Neural progenitor cell (in vitro differentiated cells): ENCODE measurements at regions not wholly inside any gene's neighbourhood (a gene's known extent, or its start where the extent isn't known, plus 50 kb on each side); places are given as distances from the start of the nearest gene placed in this dataset.

Experiments used
- DNase-seq: peaks from one replicate; pipeline ENCODE4 v3.0.0-alpha.2; 2016; ENCODE audit warnings: low spot score
- H2AFZ ChIP-seq: fragments of 200-600 bp; sonication (generic); replicated peaks from 2 replicates; pipeline ENCODE4 v1.6.1; 2016; ENCODE audit warnings: antibody characterized with exemption
- H3F3A ChIP-seq: fragments of 200-600 bp; sonication (generic); 2 replicates; pipeline ENCODE4 v1.6.1; 2016; ENCODE audit warnings: antibody characterized with exemption, low read depth
- H3K27ac ChIP-seq: fragments of 200-600 bp; sonication (generic); 2 replicates; pipeline ENCODE4 v1.5.1; 2016; ENCODE audit warnings: mild to moderate bottlenecking
- H3K27me3 ChIP-seq: fragments of 200-600 bp; sonication (generic); 2 replicates; pipeline ENCODE4 v1.6.1; 2016; ENCODE audit warnings: mild to moderate bottlenecking, moderate library complexity
- H3K36me3 ChIP-seq: fragments of 200-600 bp; sonication (generic); 2 replicates; pipeline ENCODE4 v1.5.1; 2016
- H3K4me1 ChIP-seq: fragments of 200-600 bp; sonication (generic); 2 replicates; pipeline ENCODE4 v1.6.1; 2016; ENCODE audit warnings: mixed run types
- H3K4me2 ChIP-seq: fragments of 200-600 bp; sonication (generic); 2 replicates; pipeline ENCODE4 v1.6.1; 2016
- H3K4me3 ChIP-seq: fragments of 200-600 bp; sonication (generic); 2 replicates; pipeline ENCODE4 v1.5.1; 2016
- H3K79me2 ChIP-seq: fragments of 200-600 bp; sonication (generic); 2 replicates; pipeline ENCODE4 v1.6.1; 2016; ENCODE audit warnings: low read depth
- H3K9ac ChIP-seq: fragments of 200-600 bp; sonication (generic); 2 replicates; pipeline ENCODE4 v1.6.1; 2016
- H3K9me3 ChIP-seq: fragments of 200-600 bp; sonication (generic); 2 replicates; pipeline ENCODE4 v1.5.1; 2016; ENCODE audit warnings: low read depth
- H4K20me1 ChIP-seq: fragments of 200-600 bp; sonication (generic); 2 replicates; pipeline ENCODE4 v1.6.1; 2016; ENCODE audit warnings: low read depth
- H3K27ac Mint-ChIP-seq: 3 replicates; pipeline ENCODE4 v1.8.0; 2021; ENCODE audit warnings: mixed read lengths
- H3K27me3 Mint-ChIP-seq: 2 replicates; pipeline ENCODE4 v1.8.0; 2022; ENCODE audit warnings: low read depth, mild to moderate bottlenecking, inconsistent platforms, moderate library complexity, mixed read lengths; ENCODE audit not compliant: insufficient read depth
- H3K36me3 Mint-ChIP-seq: 3 replicates; pipeline ENCODE4 v1.8.0; 2021; ENCODE audit warnings: mixed read lengths
- H3K4me1 Mint-ChIP-seq: 3 replicates; pipeline ENCODE4 v1.8.0; 2021; ENCODE audit warnings: mixed read lengths
- H3K4me3 Mint-ChIP-seq: 3 replicates; pipeline ENCODE4 v1.8.0; 2021; ENCODE audit warnings: mild to moderate bottlenecking, moderate library complexity, mixed read lengths
- H3K9me3 Mint-ChIP-seq: 3 replicates; pipeline ENCODE4 v1.8.0; 2020; ENCODE audit warnings: mixed read lengths
- EZH2 ChIP-seq: fragments of 200-600 bp; sonication (generic); IDR thresholded peaks from 2 replicates; pipeline ENCODE4 v1.6.1; 2017; ENCODE audit warnings: antibody characterized with exemption, mild to moderate bottlenecking, moderate library complexity
- EZH2phosphoT487 ChIP-seq: fragments of 200-600 bp; sonication (generic); IDR thresholded peaks from 2 replicates; pipeline ENCODE4 v1.6.1; 2017; ENCODE audit warnings: antibody characterized with exemption
- TF ChIP-seq, protein P1 (sequence below): fragments of 200-600 bp; sonication (generic); IDR thresholded peaks from 2 replicates; pipeline ENCODE4 v1.5.1; 2017; ENCODE audit warnings: antibody characterized with exemption, mild to moderate bottlenecking

DNA sequence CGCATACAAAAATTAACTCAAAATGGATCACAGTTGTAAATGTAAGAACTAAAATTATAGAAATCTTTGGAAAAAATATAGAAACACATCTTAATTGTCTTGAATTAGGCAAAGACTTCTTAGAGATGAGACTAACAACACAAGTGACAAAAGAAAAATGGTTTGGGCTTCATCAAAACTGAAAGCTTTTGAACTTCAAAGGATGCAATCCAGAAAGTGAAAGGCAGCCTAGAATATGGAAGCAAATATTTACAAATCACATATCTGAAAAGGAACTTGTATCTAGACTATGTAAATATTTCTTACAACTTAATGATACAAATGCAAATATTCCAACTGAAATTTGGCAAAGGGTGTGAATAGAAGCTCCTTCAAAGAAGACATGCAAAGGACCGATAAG is 582.8 kb upstream of the ZEB2 start:
- H3F3A ChIP-seq: peaks cover 5% of the 10 kb centered on the region
- Mint-ChIP-seq H3K36me3 (no peaks in the 10 kb centered on the region), H3K4me1 (peaks cover 6% of the 10 kb centered on the region), H3K4me3 (no peak overlapping the region), H3K27me3 (peaks cover 2% of the 10 kb centered on the region), H3K27ac (no peak overlapping the region), H3K9me3 (no peaks in the 10 kb centered on the region)
- no peak overlapping the region for H3K4me3 ChIP-seq
- H3K36me3 ChIP-seq: no peaks in the 10 kb centered on the region
- H3K27ac ChIP-seq: no peak overlapping the region
- TF ChIP-seq EZH2phosphoT487 (no peak), EZH2 (no peak)
- TF ChIP-seq, protein P1, sequence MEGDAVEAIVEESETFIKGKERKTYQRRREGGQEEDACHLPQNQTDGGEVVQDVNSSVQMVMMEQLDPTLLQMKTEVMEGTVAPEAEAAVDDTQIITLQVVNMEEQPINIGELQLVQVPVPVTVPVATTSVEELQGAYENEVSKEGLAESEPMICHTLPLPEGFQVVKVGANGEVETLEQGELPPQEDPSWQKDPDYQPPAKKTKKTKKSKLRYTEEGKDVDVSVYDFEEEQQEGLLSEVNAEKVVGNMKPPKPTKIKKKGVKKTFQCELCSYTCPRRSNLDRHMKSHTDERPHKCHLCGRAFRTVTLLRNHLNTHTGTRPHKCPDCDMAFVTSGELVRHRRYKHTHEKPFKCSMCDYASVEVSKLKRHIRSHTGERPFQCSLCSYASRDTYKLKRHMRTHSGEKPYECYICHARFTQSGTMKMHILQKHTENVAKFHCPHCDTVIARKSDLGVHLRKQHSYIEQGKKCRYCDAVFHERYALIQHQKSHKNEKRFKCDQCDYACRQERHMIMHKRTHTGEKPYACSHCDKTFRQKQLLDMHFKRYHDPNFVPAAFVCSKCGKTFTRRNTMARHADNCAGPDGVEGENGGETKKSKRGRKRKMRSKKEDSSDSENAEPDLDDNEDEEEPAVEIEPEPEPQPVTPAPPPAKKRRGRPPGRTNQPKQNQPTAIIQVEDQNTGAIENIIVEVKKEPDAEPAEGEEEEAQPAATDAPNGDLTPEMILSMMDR: no peak
- H3K27me3 ChIP-seq: no peaks in the 10 kb centered on the region
- H4K20me1 ChIP-seq: no peaks in the 10 kb centered on the region
- no peak overlapping the region for H3K4me2 ChIP-seq
- peaks cover 10% of the 10 kb centered on the region for H3K4me1 ChIP-seq
- no peak for DNase-seq
- no peaks in the 10 kb centered on the region for H3K9me3 ChIP-seq
- H3K79me2 ChIP-seq: no peaks in the 10 kb centered on the region
- no peak overlapping the region for H2AFZ ChIP-seq
- H3K9ac ChIP-seq: no peak overlapping the region

DNA sequence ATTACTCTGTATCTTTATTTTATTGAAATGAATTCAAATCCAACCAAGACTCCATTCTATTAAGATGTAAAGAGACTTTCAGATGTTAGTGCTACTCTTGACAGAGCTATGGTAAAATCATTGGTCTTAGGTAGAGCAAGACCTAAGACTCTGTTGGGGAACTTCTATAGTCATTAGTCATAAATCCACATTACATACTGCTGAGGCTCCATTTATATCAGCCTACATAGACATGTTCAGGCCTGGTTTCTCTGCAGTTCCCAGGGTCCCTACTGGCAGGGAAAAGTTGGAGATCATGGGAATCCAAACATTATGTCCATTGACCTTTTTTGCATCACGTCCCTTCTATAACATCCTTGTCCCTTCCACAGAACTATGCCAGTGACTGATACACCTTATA is 580.4 kb upstream of the ZEB2 start:
- Histone ChIP-seq H3K27ac (no peak overlapping the region), H2AFZ (no peak overlapping the region), H4K20me1 (no peaks in the 10 kb centered on the region), H3K4me2 (no peak overlapping the region), H3F3A (no peaks in the 10 kb centered on the region), H3K79me2 (no peaks in the 10 kb centered on the region), H3K9ac (no peak overlapping the region), H3K36me3 (no peaks in the 10 kb centered on the region), H3K4me1 (peaks cover 2% of the 10 kb centered on the region), H3K9me3 (no peaks in the 10 kb centered on the region), H3K27me3 (no peaks in the 10 kb centered on the region), H3K4me3 (no peak overlapping the region)
- no peaks in the 10 kb centered on the region for H3K9me3 Mint-ChIP-seq
- H3K36me3 Mint-ChIP-seq: no peaks in the 10 kb centered on the region
- no peak for DNase-seq
- no peak for TF ChIP-seq EZH2phosphoT487
- TF ChIP-seq EZH2: no peak
- TF ChIP-seq, protein P1: no peak
- H3K27me3 Mint-ChIP-seq: peaks cover 2% of the 10 kb centered on the region
- H3K4me1 Mint-ChIP-seq: peaks cover 3% of the 10 kb centered on the region
- H3K27ac Mint-ChIP-seq: no peak overlapping the region
- no peak overlapping the region for H3K4me3 Mint-ChIP-seq

DNA sequence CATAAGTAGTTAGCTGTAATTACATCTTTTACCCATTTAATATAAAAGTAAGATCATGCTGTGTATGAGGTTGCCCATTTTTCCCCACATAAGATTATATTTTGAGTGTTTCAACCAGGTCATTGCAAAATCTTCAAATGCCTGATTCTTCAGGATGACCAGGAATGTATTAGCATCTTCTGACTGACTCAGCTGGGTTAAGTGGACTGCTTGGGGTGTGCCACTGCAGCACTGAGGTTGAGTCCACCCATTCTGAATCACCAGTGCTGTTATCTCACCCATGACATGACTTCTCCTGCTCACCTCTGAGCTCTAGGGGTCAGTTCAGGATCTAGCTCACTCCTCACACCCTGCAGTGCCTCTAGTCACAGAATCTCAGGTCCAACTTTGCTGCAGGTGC is 576.7 kb upstream of the ZEB2 start:
- no peak overlapping the region for H3K4me2 ChIP-seq
- no peak overlapping the region for H3K4me3 ChIP-seq
- no peak overlapping the region for H3K27ac ChIP-seq
- DNase-seq: no peak
- no peak overlapping the region for H3K4me3 Mint-ChIP-seq
- no peaks in the 10 kb centered on the region for H3F3A ChIP-seq
- no peak for TF ChIP-seq EZH2phosphoT487
- TF ChIP-seq EZH2: no peak
- TF ChIP-seq, protein P1: no peak
- no peak overlapping the region for H2AFZ ChIP-seq
- H3K9me3 ChIP-seq: no peaks in the 10 kb centered on the region
- no peaks in the 10 kb centered on the region for H3K79me2 ChIP-seq
- no peaks in the 10 kb centered on the region for H3K36me3 ChIP-seq
- no peaks in the 10 kb centered on the region for H4K20me1 ChIP-seq
- no peaks in the 10 kb centered on the region for H3K27me3 ChIP-seq
- H3K27me3 Mint-ChIP-seq: no peaks in the 10 kb centered on the region
- H3K9me3 Mint-ChIP-seq: peaks cover 3% of the 10 kb centered on the region
- no peak overlapping the region for H3K27ac Mint-ChIP-seq
- no peaks in the 10 kb centered on the region for H3K4me1 Mint-ChIP-seq
- no peaks in the 10 kb centered on the region for H3K4me1 ChIP-seq
- H3K36me3 Mint-ChIP-seq: no peaks in the 10 kb centered on the region
- no peak overlapping the region for H3K9ac ChIP-seq
